T-helper 2 cell (primary cell): ENCODE measurements at regions not wholly inside any gene's neighbourhood (a gene's known extent, or its start where the extent isn't known, plus 50 kb on each side); places are given as distances from the start of the nearest gene placed in this dataset.

Experiments
- DNase-seq, 5 experiments: peaks; one replicate each; pipeline versions ENCODE4 v3.0.0 to v3.0.0-alpha.2; 2012 to 2022

- DNase-seq: no peak
Observed at GRCh38 chr12:113766131-113766878, 199.8 kb downstream of the RBM19 start.

GRCh38 chr12:113764661-113765060, 201.5 kb downstream of the RBM19 start:
- DNase-seq: no peak

- DNase-seq: no peak
Observed at GRCh38 chr12:113762882-113763816, 203.0 kb downstream of the RBM19 start.

GRCh38 chr12:113762155-113762881, 203.8 kb downstream of the RBM19 start:
- DNase-seq: no peak

- DNase-seq: no peak
Observed at GRCh38 chr12:113759135-113759534, 207.0 kb downstream of the RBM19 start.

- DNase-seq: no peak
Observed at GRCh38 chr12:113758165-113758924, 207.8 kb downstream of the RBM19 start.

- no peak for DNase-seq
Observed at GRCh38 chr12:113757221-113758002, 208.7 kb downstream of the RBM19 start.

GRCh38 chr12:113756609-113757008, 209.5 kb downstream of the RBM19 start:
- DNase-seq: no peak

- DNase-seq: no peak
Observed at GRCh38 chr12:113755098-113755497, 211.0 kb downstream of the RBM19 start.

GRCh38 chr12:113751513-113751912, 214.6 kb downstream of the RBM19 start:
- no peak for DNase-seq

- no peak for DNase-seq
Observed at GRCh38 chr12:113749433-113749815, 216.7 kb downstream of the RBM19 start.

- no peak for DNase-seq
Observed at GRCh38 chr12:113748707-113749432, 217.3 kb downstream of the RBM19 start.

- no peak for DNase-seq
Observed at GRCh38 chr12:113747017-113747416, 219.1 kb downstream of the RBM19 start.

- DNase-seq: no peak
Observed at GRCh38 chr12:113744802-113745395, 221.2 kb downstream of the RBM19 start.

- no peak for DNase-seq
Observed at GRCh38 chr12:113742801-113743200, 223.3 kb downstream of the RBM19 start.

GRCh38 chr12:113740699-113741098, 225.4 kb downstream of the RBM19 start:
- DNase-seq: no peak

GRCh38 chr12:113735131-113735530, 231.0 kb downstream of the RBM19 start:
- DNase-seq: no peak

- DNase-seq: no peak
Observed at GRCh38 chr12:113734503-113734902, 231.6 kb downstream of the RBM19 start.

- DNase-seq: no peak
Observed at GRCh38 chr12:113732916-113733315, 233.2 kb downstream of the RBM19 start.

GRCh38 chr12:113727651-113728061, 238.5 kb downstream of the RBM19 start:
- no peak for DNase-seq
